ENCODE measurements at regions not wholly inside any gene's neighbourhood (a gene's known extent, or its start where the extent isn't known, plus 50 kb on each side); places are given as distances from the start of the nearest gene placed in this dataset.
"Not testable (repeated sequence)": the region's sequence is repeated elsewhere in the genome, so short reads cannot be mapped to it uniquely, and the experiment has no call there.

GRCh38 chr4:91764085-91764484 lies 539.7 kb upstream of the GRID2 start:
- H3K27ac ChIP-seq (ENCODE audit: low read length) = no peak overlapping the region
- H3K79me2 ChIP-seq (ENCODE audit: insufficient read depth, low read length) = no peaks in the 10 kb centered on the region
- H3K4me2 ChIP-seq (ENCODE audit: insufficient read depth, low read length) = no peak overlapping the region
- no peak for ATAC-seq (ENCODE audit: insufficient read depth, low read depth)
- no peak for TF ChIP-seq EZH2 (IDR thresholded peaks at IDR 0.05; ENCODE audit: borderline replicate concordance, low read depth, low read length, severe bottlenecking)
- no peak for TF ChIP-seq CTCF (IDR thresholded peaks at IDR 0.05; ENCODE audit: borderline replicate concordance, extremely low read depth, low read length, poor library complexity, severe bottlenecking)
- H3K9me3 ChIP-seq (ENCODE audit: insufficient read depth, low read length, severe bottlenecking) = no peaks in the 10 kb centered on the region
- no peaks in the 10 kb centered on the region for H3K4me1 ChIP-seq (ENCODE audit: insufficient read depth, low read length)
- no peak overlapping the region for H3K9ac ChIP-seq (ENCODE audit: low read depth, low read length)
- H3K36me3 ChIP-seq (ENCODE audit: insufficient read depth, low read length) = no peaks in the 10 kb centered on the region
- no peak for DNase-seq
- H2AFZ ChIP-seq (ENCODE audit: low read depth, low read length) = no peak overlapping the region
- no peaks in the 10 kb centered on the region for H4K20me1 ChIP-seq (ENCODE audit: insufficient read depth, low read length)
- no peak overlapping the region for H3K4me3 ChIP-seq (ENCODE audit: low read depth in 1 of 2, low read length in 2 of 2)
- H3K27me3 ChIP-seq (ENCODE audit: insufficient read depth, low read length, poor library complexity) = no peaks in the 10 kb centered on the region

GRCh38 chr4:91769912-91770311 lies 533.9 kb upstream of the GRID2 start:
- Histone ChIP-seq H3K27me3 (ENCODE audit: insufficient read depth, low read length, poor library complexity) (no peaks in the 10 kb centered on the region), H3K27ac (ENCODE audit: low read length) (no peak overlapping the region), H3K79me2 (ENCODE audit: insufficient read depth, low read length) (no peaks in the 10 kb centered on the region), H3K4me1 (ENCODE audit: insufficient read depth, low read length) (no peaks in the 10 kb centered on the region), H2AFZ (ENCODE audit: low read depth, low read length) (no peak overlapping the region), H3K9me3 (ENCODE audit: insufficient read depth, low read length, severe bottlenecking) (no peaks in the 10 kb centered on the region), H4K20me1 (ENCODE audit: insufficient read depth, low read length) (no peaks in the 10 kb centered on the region), H3K4me3 (ENCODE audit: low read depth in 1 of 2, low read length in 2 of 2) (no peak overlapping the region), H3K36me3 (ENCODE audit: insufficient read depth, low read length) (no peaks in the 10 kb centered on the region), H3K9ac (ENCODE audit: low read depth, low read length) (no peak overlapping the region), H3K4me2 (ENCODE audit: insufficient read depth, low read length) (no peak overlapping the region)
- ATAC-seq (ENCODE audit: insufficient read depth, low read depth) (no peak), DNase-seq (no peak)
- TF ChIP-seq CTCF (IDR thresholded peaks at IDR 0.05; ENCODE audit: borderline replicate concordance, extremely low read depth, low read length, poor library complexity, severe bottlenecking) (no peak), EZH2 (IDR thresholded peaks at IDR 0.05; ENCODE audit: borderline replicate concordance, low read depth, low read length, severe bottlenecking) (no peak)

GRCh38 chr4:91791631-91792030 lies 512.1 kb upstream of the GRID2 start:
- H3K27me3 ChIP-seq (ENCODE audit: insufficient read depth, low read length, poor library complexity); H3K27ac ChIP-seq (ENCODE audit: low read length); H2AFZ ChIP-seq (ENCODE audit: low read depth, low read length); H3K36me3 ChIP-seq (ENCODE audit: insufficient read depth, low read length); H3K4me2 ChIP-seq (ENCODE audit: insufficient read depth, low read length); H4K20me1 ChIP-seq (ENCODE audit: insufficient read depth, low read length); H3K79me2 ChIP-seq (ENCODE audit: insufficient read depth, low read length); ATAC-seq (ENCODE audit: insufficient read depth, low read depth); H3K4me3 ChIP-seq (ENCODE audit: low read depth in 1 of 2, low read length in 2 of 2); H3K9ac ChIP-seq (ENCODE audit: low read depth, low read length); DNase-seq; H3K9me3 ChIP-seq (ENCODE audit: insufficient read depth, low read length, severe bottlenecking); H3K4me1 ChIP-seq (ENCODE audit: insufficient read depth, low read length): not testable (repeated sequence)

GRCh38 chr4:91795947-91796346 lies 507.8 kb upstream of the GRID2 start:
- no peak for ATAC-seq (ENCODE audit: insufficient read depth, low read depth)
- no peak overlapping the region for H3K27ac ChIP-seq (ENCODE audit: low read length)
- no peak overlapping the region for H3K4me2 ChIP-seq (ENCODE audit: insufficient read depth, low read length)
- H3K4me1 ChIP-seq (ENCODE audit: insufficient read depth, low read length) = no peaks in the 10 kb centered on the region
- no peaks in the 10 kb centered on the region for H3K27me3 ChIP-seq (ENCODE audit: insufficient read depth, low read length, poor library complexity)
- DNase-seq = no peak
- TF ChIP-seq EZH2 (IDR thresholded peaks at IDR 0.05; ENCODE audit: borderline replicate concordance, low read depth, low read length, severe bottlenecking) = no peak
- TF ChIP-seq CTCF (IDR thresholded peaks at IDR 0.05; ENCODE audit: borderline replicate concordance, extremely low read depth, low read length, poor library complexity, severe bottlenecking) = no peak
- no peak overlapping the region for H2AFZ ChIP-seq (ENCODE audit: low read depth, low read length)
- H4K20me1 ChIP-seq (ENCODE audit: insufficient read depth, low read length) = no peaks in the 10 kb centered on the region
- H3K4me3 ChIP-seq (ENCODE audit: low read depth in 1 of 2, low read length in 2 of 2) = no peak overlapping the region
- no peaks in the 10 kb centered on the region for H3K36me3 ChIP-seq (ENCODE audit: insufficient read depth, low read length)
- H3K9me3 ChIP-seq (ENCODE audit: insufficient read depth, low read length, severe bottlenecking) = no peaks in the 10 kb centered on the region
- H3K9ac ChIP-seq (ENCODE audit: low read depth, low read length) = no peak overlapping the region
- H3K79me2 ChIP-seq (ENCODE audit: insufficient read depth, low read length) = no peaks in the 10 kb centered on the region
